ENCODE measurements at regions not wholly inside any gene's neighbourhood (a gene's known extent, or its start where the extent isn't known, plus 50 kb on each side); places are given as distances from the start of the nearest gene placed in this dataset.

- H3K9ac ChIP-seq (ENCODE audit: low read depth, low read length) = no peak overlapping the region
Measured at GRCh38 chr10:33986016-33986415, 651.5 kb upstream of the NRP1 start.

GRCh38 chr10:33982995-33983394 is 648.5 kb upstream of the NRP1 start:
- Histone ChIP-seq H3K9me3 (ENCODE audit: insufficient read depth, low read length, severe bottlenecking) (no peaks in the 10 kb centered on the region), H4K20me1 (ENCODE audit: insufficient read depth, low read length) (no peaks in the 10 kb centered on the region), H2AFZ (ENCODE audit: low read depth, low read length) (no peak overlapping the region), H3K9ac (ENCODE audit: low read depth, low read length) (no peak overlapping the region), H3K36me3 (ENCODE audit: insufficient read depth, low read length) (no peaks in the 10 kb centered on the region), H3K27ac (ENCODE audit: low read length) (no peak overlapping the region), H3K4me3 (ENCODE audit: low read depth in 1 of 2, low read length in 2 of 2) (no peak overlapping the region), H3K4me2 (ENCODE audit: insufficient read depth, low read length) (no peak overlapping the region), H3K79me2 (ENCODE audit: insufficient read depth, low read length) (no peaks in the 10 kb centered on the region), H3K27me3 (ENCODE audit: insufficient read depth, low read length, poor library complexity) (no peaks in the 10 kb centered on the region), H3K4me1 (ENCODE audit: insufficient read depth, low read length) (no peaks in the 10 kb centered on the region)
- TF ChIP-seq, protein P1, sequence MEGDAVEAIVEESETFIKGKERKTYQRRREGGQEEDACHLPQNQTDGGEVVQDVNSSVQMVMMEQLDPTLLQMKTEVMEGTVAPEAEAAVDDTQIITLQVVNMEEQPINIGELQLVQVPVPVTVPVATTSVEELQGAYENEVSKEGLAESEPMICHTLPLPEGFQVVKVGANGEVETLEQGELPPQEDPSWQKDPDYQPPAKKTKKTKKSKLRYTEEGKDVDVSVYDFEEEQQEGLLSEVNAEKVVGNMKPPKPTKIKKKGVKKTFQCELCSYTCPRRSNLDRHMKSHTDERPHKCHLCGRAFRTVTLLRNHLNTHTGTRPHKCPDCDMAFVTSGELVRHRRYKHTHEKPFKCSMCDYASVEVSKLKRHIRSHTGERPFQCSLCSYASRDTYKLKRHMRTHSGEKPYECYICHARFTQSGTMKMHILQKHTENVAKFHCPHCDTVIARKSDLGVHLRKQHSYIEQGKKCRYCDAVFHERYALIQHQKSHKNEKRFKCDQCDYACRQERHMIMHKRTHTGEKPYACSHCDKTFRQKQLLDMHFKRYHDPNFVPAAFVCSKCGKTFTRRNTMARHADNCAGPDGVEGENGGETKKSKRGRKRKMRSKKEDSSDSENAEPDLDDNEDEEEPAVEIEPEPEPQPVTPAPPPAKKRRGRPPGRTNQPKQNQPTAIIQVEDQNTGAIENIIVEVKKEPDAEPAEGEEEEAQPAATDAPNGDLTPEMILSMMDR (IDR thresholded peaks at IDR 0.05; ENCODE audit: borderline replicate concordance, extremely low read depth, low read length, poor library complexity, severe bottlenecking) = no peak
- TF ChIP-seq EZH2 (IDR thresholded peaks at IDR 0.05; ENCODE audit: borderline replicate concordance, low read depth, low read length, severe bottlenecking) = no peak
- ATAC-seq (ENCODE audit: insufficient read depth, low read depth) = no peak
- DNase-seq = no peak

More at GRCh38 chr10:33986016-33986415, 651.5 kb upstream of the NRP1 start:
- DNase-seq = no peak
- H3K4me2 ChIP-seq (ENCODE audit: insufficient read depth, low read length) = no peak overlapping the region
- no peaks in the 10 kb centered on the region for H3K27me3 ChIP-seq (ENCODE audit: insufficient read depth, low read length, poor library complexity)
- H2AFZ ChIP-seq (ENCODE audit: low read depth, low read length) = no peak overlapping the region
- H3K27ac ChIP-seq (ENCODE audit: low read length) = no peak overlapping the region
- ATAC-seq (ENCODE audit: insufficient read depth, low read depth) = no peak
- H3K4me3 ChIP-seq (ENCODE audit: low read depth in 1 of 2, low read length in 2 of 2) = no peak overlapping the region
- TF ChIP-seq, protein P1 (IDR thresholded peaks at IDR 0.05; ENCODE audit: borderline replicate concordance, extremely low read depth, low read length, poor library complexity, severe bottlenecking) = no peak
- no peak for TF ChIP-seq EZH2 (IDR thresholded peaks at IDR 0.05; ENCODE audit: borderline replicate concordance, low read depth, low read length, severe bottlenecking)
- no peaks in the 10 kb centered on the region for H3K36me3 ChIP-seq (ENCODE audit: insufficient read depth, low read length)
- H3K4me1 ChIP-seq (ENCODE audit: insufficient read depth, low read length) = no peaks in the 10 kb centered on the region
- no peaks in the 10 kb centered on the region for H4K20me1 ChIP-seq (ENCODE audit: insufficient read depth, low read length)
- no peaks in the 10 kb centered on the region for H3K79me2 ChIP-seq (ENCODE audit: insufficient read depth, low read length)
- H3K9me3 ChIP-seq (ENCODE audit: insufficient read depth, low read length, severe bottlenecking) = no peaks in the 10 kb centered on the region

GRCh38 chr10:33981301-33981700 is 646.8 kb upstream of the NRP1 start:
- no peaks in the 10 kb centered on the region for H3K9me3 ChIP-seq (ENCODE audit: insufficient read depth, low read length, severe bottlenecking)
- no peaks in the 10 kb centered on the region for H3K27me3 ChIP-seq (ENCODE audit: insufficient read depth, low read length, poor library complexity)
- no peaks in the 10 kb centered on the region for H3K4me1 ChIP-seq (ENCODE audit: insufficient read depth, low read length)
- H2AFZ ChIP-seq (ENCODE audit: low read depth, low read length) = no peak overlapping the region
- no peak overlapping the region for H3K4me2 ChIP-seq (ENCODE audit: insufficient read depth, low read length)
- no peaks in the 10 kb centered on the region for H3K36me3 ChIP-seq (ENCODE audit: insufficient read depth, low read length)
- DNase-seq = no peak
- no peaks in the 10 kb centered on the region for H3K79me2 ChIP-seq (ENCODE audit: insufficient read depth, low read length)
- TF ChIP-seq, protein P1 (IDR thresholded peaks at IDR 0.05; ENCODE audit: borderline replicate concordance, extremely low read depth, low read length, poor library complexity, severe bottlenecking) = no peak
- TF ChIP-seq EZH2 (IDR thresholded peaks at IDR 0.05; ENCODE audit: borderline replicate concordance, low read depth, low read length, severe bottlenecking) = no peak
- no peak overlapping the region for H3K4me3 ChIP-seq (ENCODE audit: low read depth in 1 of 2, low read length in 2 of 2)
- H3K27ac ChIP-seq (ENCODE audit: low read length) = no peak overlapping the region
- H3K9ac ChIP-seq (ENCODE audit: low read depth, low read length) = no peak overlapping the region
- H4K20me1 ChIP-seq (ENCODE audit: insufficient read depth, low read length) = no peaks in the 10 kb centered on the region
- no peak for ATAC-seq (ENCODE audit: insufficient read depth, low read depth)

- Histone ChIP-seq H3K79me2 (ENCODE audit: insufficient read depth, low read length) (no peaks in the 10 kb centered on the region), H3K9ac (ENCODE audit: low read depth, low read length) (no peak overlapping the region), H3K4me3 (ENCODE audit: low read depth in 1 of 2, low read length in 2 of 2) (no peak overlapping the region), H2AFZ (ENCODE audit: low read depth, low read length) (no peak overlapping the region), H4K20me1 (ENCODE audit: insufficient read depth, low read length) (no peaks in the 10 kb centered on the region), H3K9me3 (ENCODE audit: insufficient read depth, low read length, severe bottlenecking) (no peaks in the 10 kb centered on the region), H3K27ac (ENCODE audit: low read length) (no peak overlapping the region), H3K4me1 (ENCODE audit: insufficient read depth, low read length) (no peaks in the 10 kb centered on the region), H3K4me2 (ENCODE audit: insufficient read depth, low read length) (no peak overlapping the region), H3K27me3 (ENCODE audit: insufficient read depth, low read length, poor library complexity) (no peaks in the 10 kb centered on the region), H3K36me3 (ENCODE audit: insufficient read depth, low read length) (no peaks in the 10 kb centered on the region)
- no peak for ATAC-seq (ENCODE audit: insufficient read depth, low read depth)
- no peak for TF ChIP-seq EZH2 (IDR thresholded peaks at IDR 0.05; ENCODE audit: borderline replicate concordance, low read depth, low read length, severe bottlenecking)
- TF ChIP-seq, protein P1 (IDR thresholded peaks at IDR 0.05; ENCODE audit: borderline replicate concordance, extremely low read depth, low read length, poor library complexity, severe bottlenecking) = no peak
- no peak for DNase-seq
Measured at GRCh38 chr10:33979195-33979594, 644.7 kb upstream of the NRP1 start.
